ENCODE measurements at regions not wholly inside any gene's neighbourhood (a gene's known extent, or its start where the extent isn't known, plus 50 kb on each side); places are given as distances from the start of the nearest gene placed in this dataset.

GRCh38 chr22:27139935-27140511 is 482.6 kb downstream of the MIAT start:
- TF ChIP-seq CTCF (conservative IDR thresholded peaks at IDR 0.05; ENCODE audit: low read depth): no peak
- ChIA-PET CTCF (no interaction called here), POLR2A (ENCODE audit: low non-redundant PET) (no interaction called here)
- H3K27ac ChIP-seq: peak overlapping the region; percentile 69
- DNase-seq (ENCODE audit: low spot score): peak; percentile 39

DNA sequence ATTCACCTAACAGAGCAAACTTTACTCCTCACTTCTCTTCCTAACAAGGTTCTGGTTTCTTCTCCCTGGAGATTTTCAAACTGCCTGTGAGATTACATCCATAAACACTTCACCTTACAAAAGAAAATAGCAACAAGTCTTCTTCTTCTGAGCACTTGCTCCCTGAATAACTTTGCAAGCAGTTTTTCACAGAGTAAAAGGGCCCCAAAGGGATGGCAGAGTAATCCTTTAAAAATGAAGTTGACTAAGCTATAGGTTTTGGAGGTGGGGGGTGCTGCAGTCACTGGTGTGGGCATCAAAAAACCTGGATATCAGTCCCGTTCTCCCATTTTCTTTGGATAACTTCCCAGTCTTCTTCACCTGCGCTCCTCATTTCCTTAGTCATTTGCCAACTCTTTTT is 484.9 kb downstream of the MIAT start:
- ChIA-PET CTCF (no interaction called here), POLR2A (ENCODE audit: low non-redundant PET) (no interaction called here)
- no peak for DNase-seq (ENCODE audit: low spot score)
- TF ChIP-seq CTCF (conservative IDR thresholded peaks at IDR 0.05; ENCODE audit: low read depth): no peak
- no peak overlapping the region for H3K27ac ChIP-seq

DNA sequence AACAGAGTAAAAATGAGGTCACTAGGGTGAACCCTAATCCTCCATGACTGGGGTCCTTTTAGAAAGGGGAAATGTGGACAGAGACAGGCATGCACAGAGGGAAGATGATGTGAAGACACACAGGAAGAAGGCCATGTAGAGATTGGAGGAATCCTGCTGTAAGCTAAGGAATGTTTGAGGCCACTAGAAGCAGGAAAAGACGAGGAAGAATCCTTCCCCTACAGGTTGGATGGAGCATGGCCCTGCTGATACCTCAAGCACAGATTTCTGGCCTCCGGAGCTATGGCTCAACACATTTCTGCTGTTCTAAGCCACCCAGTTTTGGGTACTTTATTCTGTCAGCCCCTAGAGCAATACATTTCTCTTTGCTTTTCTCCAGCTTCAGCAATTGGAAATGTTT is 486.9 kb downstream of the MIAT start:
- no peak for TF ChIP-seq CTCF (conservative IDR thresholded peaks at IDR 0.05; ENCODE audit: low read depth)
- no peak for DNase-seq (ENCODE audit: low spot score)
- ChIA-PET POLR2A (ENCODE audit: low non-redundant PET) (no interaction called here), CTCF (no interaction called here)
- H3K27ac ChIP-seq: no peak overlapping the region

- no peak overlapping the region for H3K27ac ChIP-seq
- DNase-seq (ENCODE audit: low spot score): no peak
- TF ChIP-seq CTCF (conservative IDR thresholded peaks at IDR 0.05; ENCODE audit: low read depth): no peak
- POLR2A ChIA-PET (ENCODE audit: low non-redundant PET): no interaction called here
- CTCF ChIA-PET: interaction anchor here (0.6 kb wide), 1 partner anchor 281 kb away, joined by 6 read pairs; no protein-coding TSS in a partner anchor
Measured at GRCh38 chr22:27146866-27147633, 489.7 kb downstream of the MIAT start.

DNA sequence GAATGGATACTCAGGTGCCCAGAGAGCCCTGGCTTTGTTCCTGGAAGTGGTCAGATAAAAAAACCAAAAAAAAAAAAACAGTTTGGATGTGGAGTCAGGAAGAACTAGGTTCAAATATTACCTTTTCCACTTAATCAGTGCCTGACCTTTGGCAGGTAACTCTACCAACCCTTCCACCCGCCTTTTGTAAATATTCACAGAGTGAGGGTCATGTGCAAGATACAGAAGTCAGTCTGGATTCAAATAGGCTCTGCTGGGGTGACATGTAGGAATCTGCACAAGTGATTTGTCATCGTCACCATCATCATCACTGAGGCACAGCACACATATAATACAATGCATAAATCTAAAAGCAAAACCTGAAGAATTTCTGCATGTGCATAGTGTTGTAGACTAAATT is 490.7 kb downstream of the MIAT start:
- POLR2A ChIA-PET (ENCODE audit: low non-redundant PET): no interaction called here
- CTCF ChIA-PET: no interaction called here

DNA sequence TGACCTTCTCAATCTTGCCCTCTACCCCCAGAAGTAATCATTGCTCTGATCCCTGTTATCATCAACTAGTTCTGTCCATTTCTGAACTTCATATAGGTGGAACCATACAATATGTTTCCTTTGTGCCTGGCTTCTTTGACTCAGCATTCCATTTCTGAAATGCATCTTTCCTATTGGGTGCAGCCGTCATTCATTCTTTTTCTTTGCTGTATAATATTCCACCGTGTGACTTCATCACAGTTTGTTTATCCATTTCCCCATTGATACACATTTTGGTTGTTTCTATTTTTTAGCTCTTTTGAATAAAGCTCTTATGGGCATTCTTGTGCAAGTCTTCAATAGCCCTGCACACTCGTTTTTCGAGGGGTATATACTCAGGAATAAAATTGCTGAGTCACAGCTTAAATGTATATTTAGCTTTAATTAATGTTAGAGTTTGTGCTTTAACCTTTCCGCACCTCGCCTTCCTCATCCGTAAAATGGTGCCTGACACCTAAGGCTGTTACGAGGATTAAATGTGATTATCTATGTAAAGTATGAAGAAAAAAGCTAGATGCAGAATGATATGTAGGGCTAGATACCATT is 491.6 kb downstream of the MIAT start:
- ChIA-PET POLR2A (ENCODE audit: low non-redundant PET) (no interaction called here), CTCF (no interaction called here)
- no peak for DNase-seq (ENCODE audit: low spot score)
- H3K27ac ChIP-seq: no peak overlapping the region
- TF ChIP-seq CTCF (conservative IDR thresholded peaks at IDR 0.05; ENCODE audit: low read depth): no peak

More for the DNA sequence above, 490.7 kb downstream of the MIAT start:
- TF ChIP-seq CTCF (conservative IDR thresholded peaks at IDR 0.05; ENCODE audit: low read depth): no peak
- no peak overlapping the region for H3K27ac ChIP-seq
- no peak for DNase-seq (ENCODE audit: low spot score)
